ENCODE measurements at regions not wholly inside any gene's neighbourhood (a gene's known extent, or its start where the extent isn't known, plus 50 kb on each side); places are given as distances from the start of the nearest gene placed in this dataset.

- Histone ChIP-seq H4K20me1 (ENCODE audit: insufficient read depth, low read length) (no peaks in the 10 kb centered on the region), H3K79me2 (ENCODE audit: insufficient read depth, low read length) (no peaks in the 10 kb centered on the region), H3K27ac (ENCODE audit: low read depth, low read length) (no peak overlapping the region), H3K4me2 (ENCODE audit: insufficient read depth, low read length) (no peak overlapping the region), H3K4me3 (ENCODE audit: insufficient read depth, low read length) (no peak overlapping the region), H3K36me3 (ENCODE audit: insufficient read depth, low read length) (no peaks in the 10 kb centered on the region), H2AFZ (ENCODE audit: low read length) (no peak overlapping the region), H3K27me3 (ENCODE audit: insufficient read depth, low read length) (no peaks in the 10 kb centered on the region), H3K9me3 (ENCODE audit: low read depth, low read length) (no peaks in the 10 kb centered on the region), H3K4me1 (ENCODE audit: insufficient read depth, low read length) (no peaks in the 10 kb centered on the region)
- TF ChIP-seq CTCF (IDR thresholded peaks at IDR 0.05; ENCODE audit: extremely low read depth, low read depth, low read length) = no peak
- DNase-seq (ENCODE audit: insufficient read length, low spot score, missing footprints) = no peak
These were observed 154.2 kb upstream of the LRIG1 start for GRCh38 chr3:66655044-66655443.

GRCh38 chr3:66655671-66656070 is 154.8 kb upstream of the LRIG1 start:
- DNase-seq (ENCODE audit: insufficient read length, low spot score, missing footprints) = no peak
- H3K27me3 ChIP-seq (ENCODE audit: insufficient read depth, low read length) = no peaks in the 10 kb centered on the region
- no peaks in the 10 kb centered on the region for H3K79me2 ChIP-seq (ENCODE audit: insufficient read depth, low read length)
- H2AFZ ChIP-seq (ENCODE audit: low read length) = no peak overlapping the region
- TF ChIP-seq CTCF (IDR thresholded peaks at IDR 0.05; ENCODE audit: extremely low read depth, low read depth, low read length) = no peak
- H3K4me1 ChIP-seq (ENCODE audit: insufficient read depth, low read length) = no peaks in the 10 kb centered on the region
- no peaks in the 10 kb centered on the region for H3K36me3 ChIP-seq (ENCODE audit: insufficient read depth, low read length)
- H4K20me1 ChIP-seq (ENCODE audit: insufficient read depth, low read length) = no peaks in the 10 kb centered on the region
- H3K9me3 ChIP-seq (ENCODE audit: low read depth, low read length) = no peaks in the 10 kb centered on the region
- H3K27ac ChIP-seq (ENCODE audit: low read depth, low read length) = no peak overlapping the region
- H3K4me3 ChIP-seq (ENCODE audit: insufficient read depth, low read length) = no peak overlapping the region
- no peak overlapping the region for H3K4me2 ChIP-seq (ENCODE audit: insufficient read depth, low read length)

- Histone ChIP-seq H3K27ac (ENCODE audit: low read depth, low read length) (no peak overlapping the region), H3K9me3 (ENCODE audit: low read depth, low read length) (no peaks in the 10 kb centered on the region), H2AFZ (ENCODE audit: low read length) (no peak overlapping the region), H3K36me3 (ENCODE audit: insufficient read depth, low read length) (no peaks in the 10 kb centered on the region), H4K20me1 (ENCODE audit: insufficient read depth, low read length) (no peaks in the 10 kb centered on the region), H3K4me1 (ENCODE audit: insufficient read depth, low read length) (no peaks in the 10 kb centered on the region), H3K79me2 (ENCODE audit: insufficient read depth, low read length) (no peaks in the 10 kb centered on the region), H3K4me3 (ENCODE audit: insufficient read depth, low read length) (no peak overlapping the region), H3K27me3 (ENCODE audit: insufficient read depth, low read length) (no peaks in the 10 kb centered on the region), H3K4me2 (ENCODE audit: insufficient read depth, low read length) (no peak overlapping the region)
- DNase-seq (ENCODE audit: insufficient read length, low spot score, missing footprints) = no peak
- TF ChIP-seq CTCF (IDR thresholded peaks at IDR 0.05; ENCODE audit: extremely low read depth, low read depth, low read length) = no peak
These were observed 155.8 kb upstream of the LRIG1 start for GRCh38 chr3:66656609-66657008.

GRCh38 chr3:66659056-66659455 is 158.2 kb upstream of the LRIG1 start:
- no peak overlapping the region for H2AFZ ChIP-seq (ENCODE audit: low read length)
- no peak for DNase-seq (ENCODE audit: insufficient read length, low spot score, missing footprints)
- no peaks in the 10 kb centered on the region for H4K20me1 ChIP-seq (ENCODE audit: insufficient read depth, low read length)
- H3K27me3 ChIP-seq (ENCODE audit: insufficient read depth, low read length) = no peaks in the 10 kb centered on the region
- H3K4me1 ChIP-seq (ENCODE audit: insufficient read depth, low read length) = no peaks in the 10 kb centered on the region
- no peak overlapping the region for H3K27ac ChIP-seq (ENCODE audit: low read depth, low read length)
- H3K9me3 ChIP-seq (ENCODE audit: low read depth, low read length) = no peaks in the 10 kb centered on the region
- H3K79me2 ChIP-seq (ENCODE audit: insufficient read depth, low read length) = no peaks in the 10 kb centered on the region
- no peak overlapping the region for H3K4me3 ChIP-seq (ENCODE audit: insufficient read depth, low read length)
- no peak for TF ChIP-seq CTCF (IDR thresholded peaks at IDR 0.05; ENCODE audit: extremely low read depth, low read depth, low read length)
- no peak overlapping the region for H3K4me2 ChIP-seq (ENCODE audit: insufficient read depth, low read length)
- no peaks in the 10 kb centered on the region for H3K36me3 ChIP-seq (ENCODE audit: insufficient read depth, low read length)
